ENCODE measurements at regions not wholly inside any gene's neighbourhood (a gene's known extent, or its start where the extent isn't known, plus 50 kb on each side); places are given as distances from the start of the nearest gene placed in this dataset.

DNA sequence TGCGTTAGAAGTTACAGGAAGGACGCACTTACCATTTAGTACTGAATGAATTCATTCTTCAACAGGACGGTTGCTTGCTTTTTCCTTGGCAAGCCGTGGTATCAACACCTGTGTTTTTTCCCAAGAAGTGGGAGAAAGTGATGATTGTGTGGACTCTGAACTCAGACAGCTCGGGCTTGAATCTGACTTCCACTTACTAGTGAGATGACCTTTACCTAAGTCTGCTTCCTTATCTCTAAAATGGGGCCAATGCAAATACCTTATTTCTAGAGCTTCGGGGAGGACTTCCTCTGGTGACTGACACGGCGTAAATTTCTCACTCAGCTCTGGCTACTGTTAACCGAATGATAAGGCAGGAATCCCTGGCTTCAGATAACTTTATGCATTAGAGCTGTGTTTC is 146.8 kb upstream of the RBPJ start:
- TF ChIP-seq POLR2A (IDR thresholded peaks at IDR 0.05; ENCODE audit: low read length) (no peak), GATA1 (IDR thresholded peaks at IDR 0.05; ENCODE audit: low read depth, low read length) (no peak)
- no peak for DNase-seq

DNA sequence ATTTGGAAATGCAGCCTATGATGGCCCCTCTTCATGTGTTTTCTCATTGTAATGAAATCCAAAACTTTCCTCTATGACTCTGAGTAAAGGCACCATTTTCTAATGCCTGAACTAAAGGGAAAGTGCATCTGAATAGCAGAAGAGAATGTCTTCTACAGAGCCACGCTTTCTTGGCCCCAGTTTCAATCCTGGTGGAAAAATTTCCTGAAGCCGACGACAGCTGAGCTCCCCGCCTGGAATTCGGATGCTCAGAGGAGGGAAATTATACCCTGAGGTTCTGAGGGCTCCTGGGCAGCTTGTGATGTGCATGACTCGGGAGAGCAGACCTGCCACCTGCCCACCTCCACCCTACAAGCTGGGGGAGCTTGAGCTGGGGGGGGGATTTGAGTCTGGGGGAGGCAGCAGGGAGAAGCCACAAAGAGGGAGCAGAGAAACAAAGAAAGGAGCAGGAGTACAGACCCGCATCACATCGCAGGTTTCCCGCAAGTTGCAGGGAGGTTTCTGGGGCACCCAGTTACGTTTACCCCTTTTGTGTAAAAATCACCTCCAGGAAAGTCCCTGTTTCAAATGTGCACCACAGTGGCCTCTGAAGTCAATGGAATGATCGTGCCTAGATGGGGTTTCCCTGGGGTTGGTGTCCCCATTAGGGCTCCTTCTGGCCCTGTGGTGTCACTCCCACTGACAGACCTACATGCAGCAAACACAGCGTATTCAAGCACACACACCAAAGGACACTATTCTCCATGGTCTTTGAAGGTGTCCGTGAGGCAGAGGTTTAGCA is 145.6 kb upstream of the RBPJ start:
- TF ChIP-seq GATA1 (IDR thresholded peaks at IDR 0.05; ENCODE audit: low read depth, low read length) (no peak), POLR2A (IDR thresholded peaks at IDR 0.05; ENCODE audit: low read length) (no peak)
- DNase-seq: no peak

DNA sequence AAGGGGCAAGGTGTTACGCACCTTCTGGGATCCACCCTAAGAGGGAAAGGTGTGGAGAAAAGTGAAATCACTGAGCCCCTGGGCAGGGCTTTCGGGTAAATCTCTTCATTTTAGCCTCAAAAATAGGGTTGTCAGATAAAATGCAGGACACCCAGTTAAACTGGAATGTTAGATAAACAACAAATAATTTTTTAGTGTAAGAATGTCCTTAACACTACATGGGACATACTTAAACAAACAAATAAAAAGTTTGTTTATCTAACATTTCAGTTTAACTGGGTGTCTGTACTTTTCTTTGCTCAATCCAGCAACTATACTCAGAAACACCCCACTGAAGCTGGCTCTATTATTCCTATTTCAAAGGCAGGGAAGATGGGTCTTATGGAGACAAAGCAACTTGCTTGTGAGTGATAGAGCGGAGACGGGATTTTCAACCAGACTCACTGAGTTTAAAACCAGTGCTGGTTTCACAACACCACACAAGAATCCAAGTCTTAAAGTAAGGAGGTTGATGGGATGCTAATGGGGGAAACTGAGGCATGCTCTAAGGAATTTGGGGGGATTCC is 144.8 kb upstream of the RBPJ start:
- no peak for DNase-seq
- TF ChIP-seq POLR2A (IDR thresholded peaks at IDR 0.05; ENCODE audit: low read length) (no peak), GATA1 (IDR thresholded peaks at IDR 0.05; ENCODE audit: low read depth, low read length) (no peak)

DNA sequence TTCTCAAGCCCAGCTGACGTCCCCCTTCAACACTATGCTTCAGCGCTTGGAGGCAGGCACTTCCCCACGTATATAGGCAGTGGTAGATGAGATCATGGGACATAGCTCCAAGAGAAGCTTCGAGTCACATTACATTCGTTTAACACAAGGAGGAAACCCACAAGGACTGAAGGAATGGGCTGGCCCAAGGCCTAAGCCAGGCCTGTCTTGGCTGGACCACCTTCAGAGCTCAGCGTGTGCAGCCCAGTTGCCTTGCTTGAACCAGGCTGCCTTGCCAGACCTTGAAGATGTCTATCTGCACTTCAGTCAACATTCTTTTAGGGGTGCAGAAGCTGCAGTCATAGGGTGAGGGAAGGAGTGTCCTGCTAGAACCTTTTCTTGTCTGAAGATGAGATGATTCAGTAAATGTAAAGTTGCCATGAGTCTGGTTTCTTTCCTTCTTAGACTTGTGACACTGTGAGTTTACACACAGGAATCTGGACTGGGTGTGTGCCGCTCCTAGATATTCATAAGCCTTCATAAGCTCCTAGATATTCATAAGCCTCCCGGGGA is 144.1 kb upstream of the RBPJ start:
- no peak for TF ChIP-seq POLR2A (IDR thresholded peaks at IDR 0.05; ENCODE audit: low read length)
- TF ChIP-seq GATA1 (IDR thresholded peaks at IDR 0.05; ENCODE audit: low read depth, low read length): no peak
- no peak for DNase-seq

DNA sequence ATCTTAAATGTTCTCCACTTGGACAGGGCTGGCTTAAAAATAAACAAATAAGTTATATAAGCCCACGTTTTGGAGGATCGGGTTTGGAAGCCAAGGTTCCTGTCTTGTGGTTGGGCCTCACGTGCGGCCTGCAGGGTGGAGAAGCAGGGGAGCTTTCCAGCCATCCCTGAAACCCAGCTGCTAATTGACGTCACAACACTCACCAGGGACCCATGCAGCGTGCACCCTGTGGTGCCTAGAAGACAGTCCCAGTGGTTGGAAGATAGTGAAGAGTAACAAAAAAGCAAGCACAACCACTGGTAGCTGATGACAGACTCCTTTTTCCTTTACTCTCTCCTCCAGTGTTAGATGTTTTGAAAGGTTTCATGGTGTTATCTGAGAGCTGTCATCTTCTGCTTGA is 142.0 kb upstream of the RBPJ start:
- no peak for DNase-seq
- TF ChIP-seq GATA1 (IDR thresholded peaks at IDR 0.05; ENCODE audit: low read depth, low read length): no peak
- no peak for TF ChIP-seq POLR2A (IDR thresholded peaks at IDR 0.05; ENCODE audit: low read length)

DNA sequence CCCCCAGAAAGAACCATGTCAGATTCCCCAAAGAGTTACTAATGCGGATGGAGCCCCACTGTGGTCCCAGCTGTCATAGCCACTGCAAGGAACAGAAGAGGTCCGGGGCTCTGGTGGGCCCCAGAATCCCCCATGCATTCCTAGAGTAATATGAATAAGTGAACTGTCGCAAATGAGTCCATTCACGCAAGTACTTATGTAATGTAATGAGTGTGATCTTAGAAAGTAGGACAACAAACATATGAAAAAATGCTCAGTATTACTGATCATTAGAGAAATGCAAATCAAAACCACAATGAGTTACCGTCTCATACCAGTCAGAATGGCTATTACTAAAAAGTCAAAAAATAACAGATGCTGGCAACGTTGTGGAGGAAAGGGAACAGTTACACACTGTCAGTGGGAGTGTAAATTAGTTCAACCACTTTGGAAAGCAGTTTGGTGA is 141.5 kb upstream of the RBPJ start:
- no peak for DNase-seq
- no peak for TF ChIP-seq GATA1 (IDR thresholded peaks at IDR 0.05; ENCODE audit: low read depth, low read length)
- no peak for TF ChIP-seq POLR2A (IDR thresholded peaks at IDR 0.05; ENCODE audit: low read length)

DNA sequence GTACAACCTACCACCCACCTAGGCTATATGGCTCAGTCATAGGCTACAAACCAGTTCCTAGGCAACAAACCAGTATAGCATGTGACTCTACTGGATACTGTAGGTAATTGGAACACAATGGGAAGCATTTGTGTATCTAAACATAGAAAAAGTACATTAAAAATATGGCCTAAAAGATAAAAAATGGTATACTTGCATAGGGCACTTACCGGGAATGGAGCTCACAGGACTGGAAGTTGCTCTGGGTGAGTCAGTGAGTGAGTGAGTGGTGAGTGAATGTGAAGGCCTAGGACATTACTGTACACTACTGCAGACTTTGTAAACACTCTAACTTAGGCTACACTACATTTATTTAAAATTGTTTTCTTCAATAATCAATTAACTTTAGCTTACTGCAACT is 139.2 kb upstream of the RBPJ start:
- TF ChIP-seq POLR2A (IDR thresholded peaks at IDR 0.05; ENCODE audit: low read length) (no peak), GATA1 (IDR thresholded peaks at IDR 0.05; ENCODE audit: low read depth, low read length) (no peak)
- no peak for DNase-seq

DNA sequence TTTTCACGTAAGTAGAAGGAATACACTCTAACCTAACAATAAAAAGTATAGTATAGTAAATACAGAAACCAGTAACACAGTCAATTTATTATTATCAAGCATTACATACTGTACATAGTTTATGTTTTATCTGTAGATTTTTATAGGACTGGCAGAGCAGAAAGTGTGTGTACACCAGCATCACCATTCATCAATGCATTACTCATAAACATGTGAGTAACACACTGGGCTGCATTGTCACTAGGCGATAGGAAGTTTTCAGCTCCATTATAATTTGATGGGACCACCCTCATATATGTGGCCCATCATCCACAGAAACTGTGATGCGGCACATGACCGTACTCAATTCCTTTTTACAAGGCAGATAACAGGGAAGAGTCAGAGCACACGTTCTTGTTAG is 137.8 kb upstream of the RBPJ start:
- DNase-seq: no peak
- no peak for TF ChIP-seq POLR2A (IDR thresholded peaks at IDR 0.05; ENCODE audit: low read length)
- TF ChIP-seq GATA1 (IDR thresholded peaks at IDR 0.05; ENCODE audit: low read depth, low read length): no peak

DNA sequence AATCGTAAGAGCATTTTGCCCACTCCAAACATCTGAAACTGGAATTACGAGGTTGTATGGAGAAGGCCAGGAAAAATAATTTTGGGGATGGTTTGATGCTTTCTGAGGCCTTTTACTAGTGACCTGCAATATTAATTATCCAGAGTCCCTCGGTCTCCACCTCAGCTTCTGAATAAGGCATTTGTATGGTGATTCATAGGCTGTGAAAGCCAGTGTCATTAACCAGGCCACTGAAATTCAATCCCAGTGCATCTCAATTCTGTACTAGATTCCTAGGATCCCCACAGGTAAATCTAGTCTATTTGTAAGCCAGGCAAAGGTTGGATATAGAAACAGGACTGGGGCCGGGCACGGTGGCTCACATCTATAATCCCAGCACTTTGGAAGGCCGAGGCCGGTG is 135.4 kb upstream of the RBPJ start:
- DNase-seq: no peak
- TF ChIP-seq GATA1 (IDR thresholded peaks at IDR 0.05; ENCODE audit: low read depth, low read length) (no peak), POLR2A (IDR thresholded peaks at IDR 0.05; ENCODE audit: low read length) (no peak)

DNA sequence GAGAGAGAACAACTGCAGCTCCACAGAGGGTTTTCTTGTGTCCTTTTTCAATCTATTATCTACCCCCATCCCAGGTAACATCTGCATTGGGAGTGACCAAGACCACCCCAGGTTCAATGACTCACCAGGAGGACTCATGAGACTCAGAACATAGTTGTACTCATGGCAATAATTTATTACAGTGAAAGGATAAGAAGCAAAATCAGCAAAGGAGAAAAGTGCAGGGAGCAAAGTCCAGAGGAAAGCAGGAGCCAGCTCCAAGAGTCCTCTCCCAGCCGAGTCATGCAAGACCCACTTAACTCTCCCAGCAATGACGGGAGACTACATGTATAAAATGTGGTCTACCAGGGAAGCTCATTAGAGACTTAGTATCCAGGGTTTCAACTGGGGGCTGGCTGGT is 129.5 kb upstream of the RBPJ start:
- no peak for TF ChIP-seq POLR2A (IDR thresholded peaks at IDR 0.05; ENCODE audit: low read length)
- no peak for TF ChIP-seq GATA1 (IDR thresholded peaks at IDR 0.05; ENCODE audit: low read depth, low read length)
- no peak for DNase-seq

DNA sequence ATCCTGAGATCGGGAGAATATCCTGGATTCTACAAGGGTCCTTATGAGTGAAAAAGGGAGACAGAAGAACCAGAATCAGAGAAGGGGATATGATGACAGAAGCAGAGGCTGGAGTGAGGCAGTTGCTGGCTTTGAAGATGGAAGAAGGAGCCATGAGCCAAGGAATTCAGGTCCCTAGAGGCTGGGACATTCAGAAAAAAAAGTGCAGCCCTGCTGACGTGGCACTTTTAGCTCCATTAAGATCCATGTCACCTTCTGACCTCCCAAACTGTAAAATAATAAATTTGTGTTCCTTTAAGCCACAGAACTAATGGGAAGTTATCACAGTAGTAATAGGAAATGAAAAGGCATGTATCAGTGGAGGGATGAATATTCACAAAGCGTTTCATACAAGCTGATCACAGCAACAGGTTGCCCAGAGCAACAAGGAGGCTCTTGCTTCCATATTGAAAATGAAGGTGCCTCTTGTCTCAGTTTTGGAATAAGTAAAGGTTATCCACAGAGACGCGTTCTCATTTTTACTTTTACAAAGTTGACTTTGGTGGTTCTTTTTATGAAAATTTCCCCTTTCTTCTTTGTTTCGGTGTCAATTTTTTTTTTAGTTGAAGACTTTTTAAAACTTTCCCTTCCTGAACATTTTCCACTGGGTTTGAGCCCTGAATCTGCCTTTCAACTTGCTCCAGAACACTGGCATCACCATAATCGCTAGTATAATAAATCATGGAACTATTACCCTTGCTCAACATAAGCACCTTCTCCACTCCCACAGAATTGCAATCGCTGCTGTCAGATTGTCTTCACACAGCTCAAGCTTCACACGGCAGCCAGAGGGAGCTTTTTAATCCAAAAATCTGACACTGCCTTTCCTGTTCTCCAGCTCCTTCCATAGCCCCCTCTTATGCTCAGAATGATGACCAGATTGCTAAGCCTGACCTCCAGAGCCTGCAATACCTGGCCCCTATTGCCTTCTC is 127.6 kb upstream of the RBPJ start:
- DNase-seq: no peak
- TF ChIP-seq POLR2A (IDR thresholded peaks at IDR 0.05; ENCODE audit: low read length): no peak
- no peak for TF ChIP-seq GATA1 (IDR thresholded peaks at IDR 0.05; ENCODE audit: low read depth, low read length)

DNA sequence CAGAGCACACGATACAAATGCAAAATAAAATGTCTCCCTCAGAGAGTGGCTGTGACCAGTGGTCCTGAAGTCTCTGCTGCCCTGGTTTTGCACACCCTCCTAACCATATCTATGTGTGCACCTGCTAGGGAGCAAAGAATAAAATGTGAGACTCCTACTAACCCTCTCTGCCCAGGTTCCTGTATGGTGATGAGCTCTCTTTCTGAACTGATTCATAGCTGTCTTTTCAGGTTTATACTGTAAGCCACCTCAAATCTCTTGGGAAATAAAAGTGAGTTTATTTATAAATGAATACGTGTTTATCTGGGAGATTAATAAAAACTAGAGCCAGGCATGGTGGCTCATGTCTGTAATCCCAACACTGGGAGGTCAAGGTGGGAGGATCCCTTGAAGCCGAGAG is 126.0 kb upstream of the RBPJ start:
- no peak for TF ChIP-seq POLR2A (IDR thresholded peaks at IDR 0.05; ENCODE audit: low read length)
- no peak for DNase-seq

DNA sequence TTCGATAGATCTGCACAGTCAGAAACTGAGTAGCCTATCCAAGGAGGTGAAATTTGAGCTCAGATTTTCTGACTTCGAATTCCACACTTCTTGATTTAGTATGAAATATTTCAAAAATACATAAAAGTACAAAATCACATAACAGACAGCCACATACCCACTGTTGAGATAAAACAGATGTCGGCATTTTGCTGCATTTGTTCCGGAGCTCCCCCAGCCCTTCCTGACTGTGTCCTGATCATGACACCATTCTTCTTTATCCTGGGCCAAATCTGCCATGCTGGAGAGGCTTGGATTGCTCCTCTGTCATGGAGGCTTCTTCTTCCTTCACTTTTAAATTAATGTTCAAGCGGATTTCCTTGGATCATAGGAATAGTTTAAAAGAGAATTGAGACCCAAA is 124.2 kb upstream of the RBPJ start:
- no peak for DNase-seq
- TF ChIP-seq POLR2A (IDR thresholded peaks at IDR 0.05; ENCODE audit: low read length) (no peak), GATA1 (IDR thresholded peaks at IDR 0.05; ENCODE audit: low read depth, low read length) (no peak)

All from erythroblast (primary cell).